Embryonic facial prominence (tissue), 1 donor: ENCODE measurements at regions not wholly inside any gene's neighbourhood (a gene's known extent, or its start where the extent isn't known, plus 50 kb on each side); places are given as distances from the start of the nearest gene placed in this dataset.
"Not testable (repeated sequence)": the region's sequence is repeated elsewhere in the genome, so short reads cannot be mapped to it uniquely, and the experiment has no call there.

Experiments used
- DNase-seq: peaks from one replicate; pipeline ENCODE4 v3.0.0-alpha.2; 2016; ENCODE audit errors: extremely low spot score

- DNase-seq, result no peak
Measured at GRCh38 chr2:52017646-52018235, 985.8 kb upstream of the NRXN1 start.

- DNase-seq, result not testable (repeated sequence)
Measured at GRCh38 chr2:52006821-52007366, 975.0 kb upstream of the NRXN1 start.

DNA sequence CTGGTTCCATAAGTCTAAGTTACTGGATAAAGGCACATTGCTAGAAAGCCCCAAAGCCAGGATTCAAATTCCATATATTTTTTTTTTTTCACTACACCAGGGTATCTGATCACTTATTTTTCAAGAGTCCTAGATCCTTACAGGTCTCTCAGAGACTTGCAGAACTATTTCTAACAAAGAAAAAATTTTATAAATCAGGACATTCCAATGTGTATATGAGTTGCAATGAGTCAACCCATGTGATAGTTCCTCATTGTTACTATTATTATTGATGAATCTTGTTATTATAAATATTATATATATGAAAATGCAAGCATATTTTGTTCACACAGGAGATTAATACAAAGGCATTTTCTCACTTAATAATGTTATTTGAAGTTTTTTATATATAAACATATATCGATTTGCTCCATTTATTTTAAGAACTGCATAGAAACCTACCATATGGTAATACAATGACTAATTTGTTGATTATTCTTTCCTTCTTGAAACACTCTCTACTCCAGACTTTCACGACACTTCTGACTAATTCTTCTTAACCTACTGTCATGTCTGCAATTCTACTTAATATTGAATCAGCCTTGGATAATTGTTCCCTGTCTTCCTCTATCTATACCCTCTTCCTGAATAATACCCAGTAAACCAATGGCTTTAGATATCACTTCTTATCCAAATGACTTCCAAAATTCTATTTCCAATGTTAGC is 968.4 kb upstream of the NRXN1 start:
- no peak for DNase-seq

DNA sequence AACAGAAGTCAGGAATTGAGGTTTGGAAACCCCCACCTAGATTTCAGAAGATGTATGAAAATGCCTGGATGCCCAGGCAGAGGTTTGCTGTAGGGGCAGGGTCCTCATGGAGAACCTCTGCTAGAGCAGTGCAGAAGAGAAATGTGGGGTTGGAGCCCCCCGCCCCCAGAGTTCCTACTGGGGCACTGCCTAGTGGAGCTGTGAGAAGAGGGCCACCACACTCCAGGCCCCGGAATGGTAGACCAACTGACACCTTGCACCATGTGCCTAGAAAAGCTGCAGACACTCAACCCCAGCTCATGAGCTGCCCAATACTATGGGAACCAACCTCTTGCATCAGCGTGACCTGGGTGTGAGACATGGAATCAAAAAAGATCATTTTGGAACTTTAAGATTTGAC is 967.0 kb upstream of the NRXN1 start:
- DNase-seq, result no peak

- no peak for DNase-seq
Measured at GRCh38 chr2:51997571-51997970, 965.6 kb upstream of the NRXN1 start.

GRCh38 chr2:51995293-51995692 is 963.4 kb upstream of the NRXN1 start:
- DNase-seq, result no peak

DNA sequence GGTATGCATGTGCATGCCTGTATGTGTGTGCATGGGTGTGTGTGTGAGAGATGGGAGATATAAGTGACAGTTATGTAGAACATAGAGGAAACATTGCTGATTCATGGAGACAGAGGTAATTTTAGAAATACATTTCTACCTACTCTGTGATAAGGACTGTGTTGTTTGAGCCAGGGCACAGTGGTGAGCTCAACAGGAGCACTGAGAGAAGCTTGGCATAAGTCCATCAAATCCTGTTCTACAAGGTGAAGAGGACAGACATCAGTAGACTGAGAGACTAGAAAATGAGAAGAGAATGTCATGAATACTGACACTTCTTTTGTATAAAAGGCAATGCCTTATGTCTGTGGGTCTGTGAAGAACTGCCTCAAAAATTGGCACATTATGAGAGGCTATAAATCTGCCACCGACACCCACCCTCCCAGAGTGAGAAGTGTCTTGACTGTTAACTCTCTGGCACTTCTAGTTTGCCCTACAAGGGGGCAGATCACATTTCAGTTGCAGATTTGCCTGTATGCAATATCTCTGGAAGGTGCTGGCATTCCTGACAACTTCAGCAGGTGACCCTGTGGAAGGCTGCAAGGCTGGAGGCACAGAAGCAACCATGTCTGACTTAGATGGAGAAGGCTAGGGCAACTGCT is 962.3 kb upstream of the NRXN1 start:
- DNase-seq, result no peak

DNA sequence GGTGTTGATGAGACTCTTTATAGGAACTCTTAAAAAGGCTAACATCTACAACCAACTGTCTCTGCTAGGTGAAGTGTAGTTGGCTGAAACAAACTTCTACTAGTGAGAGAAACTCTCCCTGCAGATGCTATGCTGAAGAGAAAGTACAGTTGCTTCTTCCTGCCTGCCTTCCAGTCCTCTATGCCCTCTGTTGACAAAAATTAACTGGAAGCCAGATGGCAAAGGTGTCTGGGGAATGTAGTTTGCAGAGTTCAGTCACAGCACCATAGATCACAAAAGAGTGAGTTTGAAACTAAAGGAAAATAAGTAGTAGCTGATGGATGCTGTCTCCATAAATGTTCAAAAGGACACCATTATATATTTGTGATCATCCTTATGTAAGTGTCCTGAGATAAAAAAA is 958.8 kb upstream of the NRXN1 start:
- no peak for DNase-seq

DNA sequence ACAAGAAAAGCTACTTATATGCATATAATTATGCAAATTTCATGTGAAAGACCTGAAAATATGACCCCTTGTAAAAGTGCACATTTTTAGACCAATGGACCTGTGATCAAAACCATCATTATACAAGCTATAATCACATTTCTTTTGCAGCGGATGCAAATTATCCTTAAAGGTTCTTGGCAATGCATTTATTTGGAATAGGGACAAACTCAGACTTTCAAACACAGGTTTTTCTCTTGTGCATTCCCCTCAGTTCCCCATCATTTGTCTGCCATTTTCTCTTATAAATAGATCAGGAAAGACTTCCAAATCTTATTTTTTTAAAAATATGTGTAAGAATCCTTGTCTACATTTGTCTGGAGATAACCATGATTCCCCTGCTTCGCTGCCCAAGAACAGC is 954.2 kb upstream of the NRXN1 start:
- DNase-seq, result no peak

DNA sequence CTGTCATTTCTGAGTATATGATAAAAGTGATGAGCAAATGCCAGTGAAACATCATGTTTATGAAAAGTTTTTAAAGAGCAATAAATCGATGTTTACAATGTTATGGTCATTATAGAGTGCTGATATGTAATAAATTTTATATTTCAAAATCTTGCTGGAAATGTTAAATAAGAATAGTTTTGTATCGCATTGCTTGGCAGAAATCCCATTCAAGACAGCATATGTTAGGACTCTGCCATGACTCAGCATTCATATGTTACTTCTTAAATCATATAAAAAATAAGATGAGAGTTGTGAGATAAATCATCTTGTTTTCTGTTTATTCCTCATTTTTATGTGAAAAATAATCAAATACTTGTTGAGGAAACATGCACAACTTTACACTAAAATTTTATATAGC is 949.9 kb upstream of the NRXN1 start:
- no peak for DNase-seq

GRCh38 chr2:51976623-51977022 is 944.7 kb upstream of the NRXN1 start:
- DNase-seq, result no peak

- no peak for DNase-seq
Measured at GRCh38 chr2:51971136-51971535, 939.2 kb upstream of the NRXN1 start.

DNA sequence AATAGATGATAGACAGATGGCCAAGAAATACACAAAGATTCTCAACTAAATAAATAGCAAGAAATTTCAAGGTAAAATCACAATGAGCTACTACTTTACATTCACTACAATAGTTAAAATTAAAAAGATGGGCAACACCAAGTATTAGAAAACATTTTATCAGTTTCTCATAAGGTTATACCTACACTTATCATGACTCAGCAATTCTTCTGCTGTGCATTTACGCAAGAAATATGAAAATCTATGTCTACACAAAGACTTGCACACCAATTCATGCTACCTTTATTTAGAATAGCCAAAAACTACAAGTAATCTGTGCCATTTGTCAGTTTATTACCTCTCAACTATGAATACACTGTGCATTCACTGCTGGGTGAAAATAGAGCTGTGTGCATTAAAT is 937.4 kb upstream of the NRXN1 start:
- DNase-seq, result no peak

GRCh38 chr2:51960841-51961335 is 929.0 kb upstream of the NRXN1 start:
- no peak for DNase-seq

- no peak for DNase-seq
Measured at GRCh38 chr2:51960281-51960680, 928.3 kb upstream of the NRXN1 start.

DNA sequence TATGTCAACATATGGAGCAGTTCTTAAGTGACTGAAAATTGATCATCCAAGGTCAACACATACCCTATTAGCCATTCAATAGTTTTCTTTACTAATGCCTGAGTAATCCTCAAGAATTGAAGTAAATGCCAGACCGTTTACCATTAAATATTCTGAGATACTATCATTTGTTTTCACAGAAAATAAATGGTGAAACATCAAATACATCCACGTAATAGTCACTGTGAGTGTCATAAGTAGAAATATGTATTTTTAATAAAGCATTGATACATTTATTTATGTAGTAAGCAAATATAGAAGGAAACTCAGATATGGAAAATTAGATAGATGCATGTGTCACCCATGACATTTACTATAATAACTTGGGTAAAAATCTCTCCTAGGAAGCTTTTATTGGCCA is 927.8 kb upstream of the NRXN1 start:
- DNase-seq, result no peak

GRCh38 chr2:51953931-51954330 is 922.0 kb upstream of the NRXN1 start:
- DNase-seq, result no peak

DNA sequence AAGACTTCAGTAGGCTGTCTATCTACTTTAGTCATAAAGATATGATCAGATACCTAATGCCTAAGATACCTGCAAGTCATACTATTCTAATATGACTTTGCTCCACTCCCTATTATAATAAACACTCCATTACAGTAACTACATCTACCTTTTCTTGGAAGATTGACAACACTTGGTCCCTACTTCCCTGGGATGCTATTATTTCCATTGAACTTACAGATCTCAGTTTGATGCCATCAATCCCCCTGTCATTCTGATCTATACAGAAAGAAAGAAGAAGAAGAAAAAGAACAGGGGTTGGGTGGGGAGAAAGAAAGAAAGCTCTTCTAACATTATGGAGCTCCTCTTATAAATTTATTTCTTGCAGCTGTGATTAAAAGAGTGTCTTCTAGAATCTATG is 889.1 kb upstream of the NRXN1 start:
- DNase-seq, result no peak

GRCh38 chr2:51920509-51920908 is 888.6 kb upstream of the NRXN1 start:
- DNase-seq, result no peak

GRCh38 chr2:51919395-51919794 is 887.5 kb upstream of the NRXN1 start:
- DNase-seq, result no peak

DNA sequence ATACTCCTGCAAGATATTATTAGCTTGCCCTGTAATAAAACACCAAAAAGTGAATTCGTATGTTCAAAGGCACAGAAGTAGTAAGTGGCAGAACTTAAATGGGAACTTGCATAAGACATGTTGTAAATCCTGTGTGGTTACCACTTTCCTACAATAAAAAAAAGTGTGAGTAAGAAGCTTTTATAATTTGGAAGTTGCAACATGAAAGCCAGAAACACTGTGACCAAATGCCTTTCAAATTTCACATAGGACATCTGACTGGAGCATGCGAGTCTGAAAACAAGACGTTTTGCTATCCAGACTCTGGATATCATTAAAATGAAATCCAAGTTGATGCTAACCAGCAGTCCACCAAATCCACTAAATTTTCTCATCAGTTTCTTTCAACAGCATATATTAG is 886.2 kb upstream of the NRXN1 start:
- no peak for DNase-seq

DNA sequence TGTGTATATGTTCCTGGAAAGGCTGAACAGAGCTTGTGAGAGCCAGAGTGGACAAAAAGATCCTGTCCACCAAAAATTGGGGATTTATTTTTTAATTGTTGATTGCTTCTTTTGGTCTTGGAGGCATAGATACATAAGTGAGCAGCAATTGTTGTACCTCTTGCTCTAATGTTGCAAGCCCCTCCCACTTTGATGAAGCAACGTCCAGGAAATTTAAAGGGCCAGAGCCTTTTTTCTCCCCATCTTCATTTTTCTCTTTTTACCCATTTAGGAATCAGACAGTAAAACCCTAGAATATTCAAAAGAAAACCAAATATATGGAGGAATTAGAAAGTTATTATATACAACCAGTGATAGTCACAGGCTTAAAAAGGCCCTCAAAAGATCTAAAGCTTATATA is 871.8 kb upstream of the NRXN1 start:
- no peak for DNase-seq

GRCh38 chr2:51899643-51900042 is 867.7 kb upstream of the NRXN1 start:
- no peak for DNase-seq
